Superior temporal gyrus (tissue), 1 donor: ENCODE measurements at regions not wholly inside any gene's neighbourhood (a gene's known extent, or its start where the extent isn't known, plus 50 kb on each side); places are given as distances from the start of the nearest gene placed in this dataset.
"Not testable (repeated sequence)": the region's sequence is repeated elsewhere in the genome, so short reads cannot be mapped to it uniquely, and the experiment has no call there.

Experiments used
- DNase-seq: peaks from one replicate; pipeline ENCODE4 v3.0.0-alpha.2; 2016; ENCODE audit errors: extremely low spot score

DNA sequence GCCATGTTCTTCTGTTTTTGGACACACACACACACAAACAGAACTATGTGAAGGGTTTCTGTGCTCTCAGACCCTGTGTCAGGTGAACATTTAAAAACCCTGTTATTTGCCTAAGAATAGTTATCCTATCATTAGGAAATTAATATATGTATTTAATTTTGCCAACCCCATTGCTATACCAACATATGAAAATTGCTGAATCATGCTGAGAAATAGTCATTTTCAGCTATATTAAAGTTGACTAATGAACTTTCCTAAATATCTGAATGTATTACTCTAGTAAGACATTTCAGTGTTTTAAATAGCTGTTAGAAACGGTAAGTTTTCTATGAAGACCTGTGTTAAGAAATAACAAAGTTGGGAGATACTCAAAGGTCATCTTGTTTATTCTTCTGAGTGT is 596.9 kb upstream of the GRM7 start:
- DNase-seq = no peak

DNA sequence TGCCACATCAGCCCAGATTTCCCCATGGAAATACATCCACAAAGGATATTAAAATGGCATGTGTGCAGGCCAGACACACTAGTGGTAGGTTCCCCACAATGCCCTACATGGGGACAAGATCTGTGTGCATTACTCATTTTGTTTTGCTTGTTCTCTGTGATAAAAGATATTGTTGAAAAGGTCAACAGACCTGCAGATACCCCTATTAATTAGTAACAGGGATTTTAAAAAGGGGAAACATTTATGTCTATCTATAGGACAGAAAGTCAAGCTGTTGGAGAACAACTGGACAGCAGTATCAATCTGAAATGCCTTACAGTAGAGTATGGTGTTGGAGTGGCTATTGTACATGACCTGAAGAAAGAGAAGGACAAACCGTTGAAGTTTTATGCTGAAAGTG is 596.0 kb upstream of the GRM7 start:
- DNase-seq = no peak

DNA sequence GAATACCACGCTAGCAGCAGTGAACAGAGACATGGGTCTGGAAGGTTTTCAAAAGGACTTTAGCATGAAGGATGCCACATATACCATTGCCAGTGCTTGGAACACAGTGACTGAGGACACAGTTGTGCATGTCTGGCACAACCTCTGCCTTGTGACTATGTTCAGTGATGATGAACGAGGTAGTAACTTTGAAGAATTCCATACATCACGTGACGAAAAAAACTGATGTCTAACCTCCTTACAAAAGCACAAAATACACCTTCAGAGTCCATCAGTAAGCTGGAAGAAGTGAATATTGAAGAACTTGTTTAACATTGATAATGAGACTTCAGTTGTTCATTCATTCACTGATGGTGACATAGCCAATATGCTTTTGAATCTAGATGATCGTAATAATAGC is 594.8 kb upstream of the GRM7 start:
- DNase-seq = no peak

DNA sequence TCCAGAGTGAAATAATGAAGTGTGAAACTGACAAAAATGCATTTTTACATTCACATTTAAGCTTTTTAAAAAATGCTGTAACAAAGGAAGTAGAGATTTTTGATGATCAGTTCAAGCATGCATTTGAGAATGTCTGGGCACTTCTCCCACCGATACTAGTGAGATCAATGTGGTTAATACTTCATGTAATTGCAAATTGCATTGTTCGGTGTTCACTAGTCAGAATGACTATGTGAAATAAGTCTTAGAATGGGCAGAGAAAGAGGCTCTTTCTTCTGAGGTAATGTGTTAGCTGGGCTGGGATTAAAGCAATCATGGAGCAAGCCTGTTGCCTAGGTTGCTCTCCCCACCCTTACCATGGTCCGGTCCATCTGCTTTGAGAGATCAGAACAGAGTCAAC is 587.0 kb upstream of the GRM7 start:
- DNase-seq = no peak

DNA sequence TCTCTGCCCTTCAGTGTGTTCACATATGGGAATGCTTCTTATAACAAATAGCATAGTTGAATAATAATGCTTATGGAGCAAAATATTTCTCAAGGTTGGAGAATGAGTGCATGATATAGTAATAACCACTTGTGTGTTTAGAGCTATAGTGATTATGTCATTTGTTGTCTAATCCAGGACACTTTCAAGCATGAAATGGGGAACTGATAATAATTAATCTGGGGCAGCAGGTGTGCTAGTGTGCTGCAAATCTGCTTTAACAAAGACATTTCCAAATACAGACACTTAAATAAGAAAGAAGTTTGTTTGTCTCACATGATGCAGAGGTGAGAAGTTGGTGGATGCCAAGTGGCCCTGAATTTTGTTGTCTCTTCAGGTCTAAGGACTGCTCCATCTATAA is 579.3 kb upstream of the GRM7 start:
- DNase-seq = no peak

DNA sequence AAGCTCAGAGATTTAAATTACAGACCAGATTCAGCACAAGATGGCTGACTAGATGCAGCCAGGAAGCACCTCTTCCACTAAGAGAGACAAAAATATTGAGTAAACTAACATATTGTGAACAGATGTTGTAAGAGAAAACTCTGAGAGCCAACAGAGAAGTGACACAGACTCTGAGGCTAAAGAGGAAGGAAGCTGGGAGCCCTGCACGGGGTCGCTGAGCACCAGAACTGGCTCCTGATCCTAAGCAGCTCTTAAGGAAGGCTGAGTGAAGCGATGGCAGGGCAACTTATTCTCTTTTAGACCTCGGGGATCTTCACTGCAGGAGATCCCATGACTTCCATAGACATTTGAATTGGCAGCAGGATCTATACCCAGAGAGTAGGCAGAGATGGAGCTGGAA is 578.0 kb upstream of the GRM7 start:
- no peak for DNase-seq

DNA sequence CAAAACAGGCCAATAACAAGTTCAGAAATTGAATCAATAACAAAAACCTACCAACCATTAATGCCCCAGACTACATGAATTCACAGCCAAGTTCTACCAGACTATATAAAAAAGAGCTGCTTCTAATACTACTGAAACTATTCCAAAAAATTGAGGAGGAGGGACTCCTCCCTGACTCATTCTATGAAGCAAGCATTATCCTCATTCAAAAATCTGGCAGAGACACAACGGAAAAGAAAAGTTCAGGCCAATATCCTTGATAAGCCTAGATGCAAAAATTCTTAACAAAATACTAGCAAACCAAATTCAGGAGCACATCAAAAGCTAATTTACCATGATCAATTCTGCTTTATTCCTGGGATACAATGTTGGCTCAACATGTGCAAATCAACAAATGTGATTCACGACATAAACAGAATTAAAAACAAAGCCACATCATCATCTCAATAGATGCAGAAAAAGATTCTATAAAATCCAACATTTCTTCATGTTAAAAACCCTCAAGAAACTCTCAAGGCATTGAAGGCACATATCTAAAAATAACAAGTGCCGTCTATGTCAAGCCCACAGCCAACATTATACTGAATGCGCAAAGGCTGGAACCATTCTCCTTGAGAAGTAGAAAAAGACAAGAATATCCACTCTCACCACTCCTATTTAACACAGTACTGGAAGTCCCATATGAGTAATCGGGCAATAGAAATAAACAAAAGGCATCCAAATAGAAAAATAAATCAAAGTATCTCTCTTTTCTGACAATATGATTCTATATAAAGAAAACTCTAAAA is 573.6 kb upstream of the GRM7 start:
- no peak for DNase-seq

DNA sequence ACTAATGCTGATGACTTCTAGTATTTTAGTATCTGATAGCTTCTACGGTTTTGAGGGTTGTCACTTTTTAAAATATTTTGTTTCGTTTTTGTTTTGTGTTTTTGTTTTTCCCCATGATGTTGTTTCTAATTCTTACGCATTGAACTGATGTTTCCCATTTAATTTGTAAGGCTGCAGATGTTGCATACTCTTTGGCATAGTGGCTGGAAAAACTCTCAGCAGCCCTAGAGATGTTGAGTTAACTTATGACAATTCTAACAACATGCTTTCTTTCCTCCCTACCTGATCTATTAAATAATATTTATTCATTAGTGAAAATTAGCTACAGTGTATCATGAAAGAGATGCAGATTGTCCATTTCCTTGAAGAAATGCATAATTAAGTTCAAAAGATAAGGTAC is 559.3 kb upstream of the GRM7 start:
- DNase-seq = no peak

DNA sequence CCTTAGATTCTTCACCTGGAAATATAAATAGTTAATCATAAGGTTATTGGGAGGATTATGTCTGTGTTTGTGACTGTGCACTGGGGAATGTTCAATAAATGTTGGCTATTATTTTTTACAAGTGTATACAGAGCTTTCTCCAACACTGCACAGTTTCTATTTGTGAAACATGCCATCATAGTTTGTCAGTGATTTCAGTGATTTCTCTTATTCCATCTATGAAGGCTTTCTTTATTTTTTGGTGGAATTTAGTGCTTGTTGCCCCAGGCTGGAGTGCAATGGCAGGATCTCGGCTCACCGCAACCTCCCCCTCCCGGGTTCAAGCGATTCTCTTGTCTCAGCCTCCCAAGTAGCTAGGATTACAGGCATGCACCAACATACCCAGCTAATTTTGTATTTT is 545.0 kb upstream of the GRM7 start:
- no peak for DNase-seq

DNA sequence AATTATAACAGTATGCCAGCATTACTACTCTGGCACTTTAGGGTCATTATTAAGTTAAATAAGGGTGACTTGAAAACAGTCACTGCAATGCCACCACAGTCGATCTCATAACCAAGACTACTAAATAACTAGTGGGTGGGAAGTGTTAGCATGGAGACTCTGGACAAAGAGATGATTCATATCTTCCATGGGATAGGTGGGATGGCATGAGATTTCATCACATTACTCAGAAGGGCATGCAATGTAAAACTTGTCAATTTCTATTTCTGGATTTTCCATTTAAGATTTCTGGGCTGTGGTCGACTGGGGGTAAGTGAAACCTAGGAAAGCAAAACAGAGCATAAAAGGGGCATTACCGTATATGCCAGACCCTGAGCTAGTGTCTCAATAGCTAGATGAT is 538.9 kb upstream of the GRM7 start:
- DNase-seq = no peak

DNA sequence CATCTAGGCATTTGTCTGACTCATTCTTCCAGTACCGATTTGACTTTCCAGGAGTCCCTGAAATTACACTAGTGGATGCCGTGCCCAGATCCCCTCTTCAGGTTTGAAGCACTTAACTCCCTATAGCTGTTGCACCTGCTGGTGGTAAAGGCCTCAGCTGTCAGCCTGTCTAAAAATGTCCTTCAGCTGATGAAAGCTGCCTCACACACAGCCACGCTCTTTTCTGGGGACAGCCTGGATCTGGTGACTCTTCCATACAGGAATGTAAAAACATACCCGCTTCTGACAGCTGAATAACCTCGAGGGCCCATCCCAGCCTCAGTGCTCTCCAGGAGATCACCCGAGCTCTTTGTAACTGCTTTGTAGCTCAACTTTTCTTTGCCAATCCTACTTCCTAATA is 534.1 kb upstream of the GRM7 start:
- DNase-seq = no peak

DNA sequence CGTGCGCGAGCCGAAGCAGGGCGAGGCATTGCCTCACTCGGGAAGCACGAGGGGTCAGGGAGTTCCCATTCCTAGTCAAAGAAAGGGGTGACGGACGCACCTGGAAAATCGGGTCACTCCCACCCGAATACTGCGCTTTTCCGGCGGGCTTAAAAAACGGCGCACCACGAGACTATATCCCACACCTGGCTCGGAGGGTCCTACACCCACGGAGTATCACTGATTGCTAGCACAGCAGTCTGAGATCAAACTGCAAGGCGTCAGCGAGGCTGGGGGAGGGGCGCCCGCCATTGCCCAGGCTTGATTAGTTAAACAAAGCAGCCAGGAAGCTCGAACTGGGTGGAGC is 520.0 kb upstream of the GRM7 start:
- DNase-seq = not testable (repeated sequence)

DNA sequence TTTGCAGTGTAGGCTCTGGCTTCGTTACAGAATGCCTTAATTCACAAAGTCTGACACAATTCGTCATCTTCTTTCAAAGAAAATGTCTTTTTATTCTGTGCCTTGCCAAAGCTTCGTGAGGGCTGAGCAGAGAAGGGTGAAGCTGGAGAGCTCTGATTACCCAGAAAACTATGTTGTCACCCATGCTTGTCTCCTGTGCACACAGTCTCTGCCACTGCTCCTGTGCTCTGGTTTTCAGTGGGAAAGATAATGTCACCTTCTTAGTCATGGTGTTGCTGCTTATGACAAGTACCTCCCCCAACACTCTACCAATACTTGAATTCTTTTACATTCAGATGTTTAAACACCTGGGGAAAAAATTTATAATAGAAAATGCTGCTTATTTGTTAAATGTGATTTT is 509.2 kb upstream of the GRM7 start:
- no peak for DNase-seq

DNA sequence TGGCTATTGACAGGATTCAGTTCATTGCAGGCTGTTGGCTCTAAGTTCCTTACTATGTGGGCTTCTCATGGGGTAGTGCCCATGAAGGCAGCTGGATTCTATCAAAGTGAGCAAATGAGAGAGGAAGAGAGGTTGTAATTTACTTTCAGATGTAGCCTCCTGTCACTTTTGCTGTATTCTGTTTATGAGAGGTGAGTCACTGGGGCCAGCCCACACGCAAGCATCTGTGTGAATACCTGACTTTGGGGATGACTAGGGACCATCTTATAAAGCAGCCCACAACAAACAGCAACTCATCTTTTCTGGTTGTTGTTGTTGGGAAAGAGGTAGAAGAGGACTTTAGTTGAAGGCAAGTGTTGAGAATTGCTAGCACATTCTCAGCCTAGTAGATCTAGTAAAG is 506.3 kb upstream of the GRM7 start:
- no peak for DNase-seq

DNA sequence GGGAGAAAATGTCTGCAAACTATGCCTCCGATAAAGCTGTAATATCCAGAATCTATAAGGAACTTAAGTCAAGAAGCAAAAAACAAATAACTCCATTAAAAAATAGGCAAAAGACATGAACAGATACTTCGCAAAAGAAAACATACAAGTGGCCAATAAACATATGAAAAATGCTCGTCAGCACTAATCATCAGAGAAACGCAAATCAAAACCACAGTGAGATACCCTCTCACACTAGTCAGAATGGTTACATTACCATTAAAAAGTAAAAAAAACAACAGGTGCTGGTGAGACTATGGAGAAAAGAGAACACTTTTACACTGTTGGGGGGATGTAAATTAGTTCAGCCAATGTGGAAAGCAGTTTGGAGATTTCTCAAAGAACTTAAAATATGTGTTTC is 498.5 kb upstream of the GRM7 start:
- no peak for DNase-seq

DNA sequence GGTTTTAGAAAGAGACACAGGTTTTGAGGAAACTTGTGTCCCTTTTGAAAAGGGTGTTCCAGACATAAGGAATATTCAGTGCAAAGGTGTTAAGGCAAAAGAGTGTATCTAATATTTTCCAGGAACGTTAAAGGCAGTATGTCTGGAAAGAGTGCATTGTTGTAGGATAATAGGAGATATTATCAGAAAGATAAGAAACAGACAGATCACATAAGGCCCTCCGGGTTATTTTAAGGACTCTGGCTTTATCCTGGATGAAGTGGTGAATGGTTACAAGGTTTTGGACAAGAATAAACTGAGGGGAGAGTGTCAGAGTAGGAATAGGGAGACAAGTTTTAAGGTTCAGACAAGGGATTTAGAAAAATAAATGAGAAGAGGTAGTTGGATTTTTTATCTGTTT is 493.7 kb upstream of the GRM7 start:
- no peak for DNase-seq

DNA sequence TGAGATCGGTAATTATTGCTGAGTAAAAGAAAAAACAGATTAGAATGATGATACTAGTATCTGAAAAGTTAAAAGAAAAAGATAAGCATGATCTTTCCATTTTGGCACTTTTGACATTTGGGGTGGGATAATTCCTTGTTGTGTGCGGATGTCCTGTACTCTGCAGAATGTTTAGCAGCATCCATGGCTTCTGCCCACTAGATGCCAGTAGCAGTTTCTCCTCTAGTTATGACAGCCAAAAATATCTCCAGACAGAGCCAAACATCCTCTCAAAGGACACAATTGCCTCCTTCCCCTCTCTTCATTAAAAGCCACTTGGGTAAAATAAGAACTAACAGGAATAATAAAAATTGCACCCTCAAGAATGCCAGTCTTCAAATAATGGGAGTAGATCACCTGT is 468.8 kb upstream of the GRM7 start:
- DNase-seq = no peak

DNA sequence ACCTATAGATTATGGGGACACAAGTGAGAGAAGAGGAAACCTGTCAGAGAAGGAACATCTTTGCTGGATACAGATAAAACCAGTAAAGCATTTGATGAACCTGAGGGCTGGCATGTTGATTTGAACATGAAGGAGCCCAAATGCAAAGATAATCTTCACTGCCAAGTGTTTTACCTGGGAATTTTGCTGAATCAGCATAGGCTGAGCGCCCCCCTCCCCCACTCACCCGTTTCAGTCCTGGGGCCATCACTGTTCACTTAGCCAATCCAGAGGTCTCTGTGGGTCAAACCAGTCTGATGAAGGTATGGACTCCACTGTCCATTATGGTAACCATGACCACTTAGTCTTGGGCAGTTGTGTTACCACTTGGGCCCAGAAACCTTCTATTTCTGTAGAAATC is 466.0 kb upstream of the GRM7 start:
- DNase-seq = no peak

DNA sequence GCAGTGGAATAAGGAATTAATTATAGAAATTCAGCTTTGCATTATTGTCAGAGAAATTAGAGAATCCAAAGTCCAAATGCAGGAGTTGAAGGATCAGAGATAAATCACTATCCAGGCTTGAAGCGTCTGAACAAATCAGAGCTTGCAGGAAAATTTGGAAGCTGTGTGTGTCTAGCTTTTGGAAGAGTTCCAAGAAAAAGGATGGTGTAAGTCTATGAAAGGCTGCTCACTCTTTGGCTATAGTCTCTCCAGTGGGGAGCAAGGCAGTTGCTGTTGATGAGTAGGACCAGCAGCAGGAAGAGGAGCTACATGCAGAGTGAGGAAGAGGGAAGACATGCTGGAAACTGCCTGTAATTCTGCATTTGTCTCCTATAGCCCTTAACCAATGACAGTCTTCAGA is 464.3 kb upstream of the GRM7 start:
- DNase-seq = no peak

DNA sequence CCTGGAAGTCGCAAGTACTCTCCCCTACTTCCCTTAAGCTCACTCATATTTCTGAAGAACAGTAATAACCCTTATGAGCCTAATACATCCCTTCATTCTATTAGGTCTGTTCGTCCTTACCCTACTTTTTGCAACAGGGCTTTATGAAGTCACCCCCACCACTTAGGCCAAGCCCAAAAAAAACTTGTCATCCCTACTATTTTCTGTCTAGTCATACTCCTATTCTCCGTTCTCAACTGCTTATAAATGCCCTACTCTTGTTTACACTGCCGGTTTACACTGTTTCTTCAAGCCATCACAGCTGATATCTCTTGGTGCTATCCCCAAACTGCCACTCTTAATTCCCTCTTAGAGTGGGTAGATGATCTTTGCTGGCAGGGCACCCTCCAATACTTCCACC is 458.2 kb upstream of the GRM7 start:
- not testable (repeated sequence) for DNase-seq

DNA sequence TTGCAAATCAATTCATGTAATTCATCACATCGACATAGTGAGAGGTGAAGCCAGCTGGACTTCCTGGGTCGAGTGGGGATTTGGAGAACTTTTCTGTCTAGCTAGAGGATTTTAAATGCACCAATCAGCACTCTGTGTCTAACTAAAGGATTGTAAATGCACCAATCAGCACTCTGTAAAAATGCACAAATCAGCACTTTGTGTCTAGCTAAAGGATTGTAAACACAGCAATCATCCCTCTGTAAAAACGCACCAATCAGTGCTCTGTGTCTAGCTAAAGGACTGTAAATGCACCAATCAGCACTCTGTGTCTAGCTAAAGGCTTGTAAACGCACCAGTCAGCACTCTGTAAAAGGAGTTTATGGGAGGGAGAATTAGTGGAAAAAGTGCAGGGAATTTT is 454.0 kb upstream of the GRM7 start:
- DNase-seq = not testable (repeated sequence)

DNA sequence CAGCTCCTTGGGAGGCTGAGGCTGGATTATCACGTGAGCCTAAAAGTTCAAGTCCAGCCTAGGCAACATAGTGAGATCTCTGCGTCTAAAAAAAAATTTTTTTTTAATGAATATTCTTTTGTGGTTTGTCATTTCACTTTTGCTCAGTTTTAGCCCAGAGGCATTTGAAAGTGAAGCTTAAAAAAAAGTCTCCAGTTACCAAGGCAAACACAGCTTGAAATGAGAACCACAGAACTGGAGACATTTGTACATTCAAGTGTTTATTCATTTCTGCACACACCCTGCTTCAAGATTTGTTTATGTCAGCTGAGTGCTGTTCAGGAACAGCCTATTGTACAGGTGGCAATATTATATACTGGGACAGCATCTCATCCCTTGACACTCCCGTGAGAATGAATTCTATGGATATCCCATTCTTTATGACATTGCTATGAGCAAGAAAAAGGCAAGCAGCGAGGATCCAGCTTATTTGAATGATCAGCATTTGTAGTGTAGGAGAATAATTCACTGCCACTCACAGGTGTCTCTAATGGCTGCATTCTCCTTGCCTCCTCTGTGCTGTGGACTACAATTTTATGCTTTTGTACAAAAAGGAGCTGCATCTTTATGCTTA is 444.8 kb upstream of the GRM7 start:
- no peak for DNase-seq

DNA sequence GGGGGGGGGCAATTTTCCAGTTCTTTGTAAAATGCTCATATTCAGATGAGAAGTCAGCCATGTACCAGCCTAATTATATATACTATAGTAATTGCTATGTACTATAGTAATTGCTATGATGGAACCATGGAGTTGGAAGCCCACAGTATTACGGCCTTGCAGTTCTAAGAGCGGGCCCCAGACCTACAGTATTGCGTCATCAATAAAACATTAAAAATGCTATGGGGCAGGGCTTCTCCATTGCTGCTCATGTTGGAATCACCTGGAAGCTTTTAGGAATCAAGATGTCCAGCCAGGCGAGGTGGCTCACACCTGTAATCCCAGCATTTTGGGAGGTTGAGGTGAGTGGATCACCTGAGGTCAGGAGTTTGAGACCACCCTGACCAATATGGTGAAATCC is 443.7 kb upstream of the GRM7 start:
- no peak for DNase-seq

DNA sequence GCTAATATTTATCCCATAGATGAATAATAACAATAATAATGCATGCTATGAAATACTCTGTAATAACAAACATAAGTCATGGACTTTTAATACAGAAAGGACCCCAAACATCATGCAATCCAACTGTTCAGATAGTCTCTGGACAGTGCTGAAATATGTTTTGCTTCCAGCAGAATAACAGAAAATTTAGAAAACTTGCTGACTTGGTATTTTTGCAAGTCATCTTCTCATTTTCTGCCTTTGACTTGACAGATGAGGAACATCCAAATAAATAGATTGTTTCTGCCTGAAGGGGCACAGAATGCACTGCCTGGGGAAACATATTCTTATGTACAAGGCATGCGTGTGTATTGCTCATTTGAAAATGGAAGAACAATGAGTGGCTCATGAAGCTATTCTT is 442.4 kb upstream of the GRM7 start:
- DNase-seq = no peak
